ENCODE measurements at regions not wholly inside any gene's neighbourhood (a gene's known extent, or its start where the extent isn't known, plus 50 kb on each side); places are given as distances from the start of the nearest gene placed in this dataset.

DNA sequence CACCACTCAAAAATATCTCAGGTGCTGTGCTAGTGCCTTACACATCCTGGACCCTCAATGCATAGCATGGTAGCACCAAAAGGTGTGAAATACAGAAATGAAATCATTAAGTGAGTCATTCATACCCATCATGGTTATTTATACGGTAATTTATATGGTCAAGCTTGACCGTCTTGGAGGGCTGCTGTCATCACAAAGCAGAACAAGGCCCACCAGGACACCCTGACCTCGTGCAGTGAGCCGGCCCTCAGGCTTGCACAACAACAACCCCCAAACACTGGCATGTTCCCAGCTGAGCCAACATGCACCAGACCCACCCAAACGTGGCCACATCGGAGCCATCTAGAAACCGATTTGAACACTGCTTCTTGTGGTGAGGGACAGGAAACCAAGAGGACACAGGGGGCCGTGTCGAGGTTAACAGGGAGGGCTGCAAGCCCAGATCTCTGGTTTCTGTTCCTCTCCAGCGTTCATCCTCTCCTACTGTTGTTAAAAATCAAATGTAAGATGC lies 378.5 kb upstream of the ID2 start:
- TF ChIP-seq, protein P1, sequence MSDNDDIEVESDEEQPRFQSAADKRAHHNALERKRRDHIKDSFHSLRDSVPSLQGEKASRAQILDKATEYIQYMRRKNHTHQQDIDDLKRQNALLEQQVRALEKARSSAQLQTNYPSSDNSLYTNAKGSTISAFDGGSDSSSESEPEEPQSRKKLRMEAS (IDR thresholded peaks at IDR 0.05) = no peak
- TF ChIP-seq POLR2AphosphoS5 (IDR thresholded peaks at IDR 0.05; ENCODE audit: low read depth, low read length) = no peak
- TF ChIP-seq POLR2A (IDR thresholded peaks at IDR 0.05; ENCODE audit: borderline replicate concordance, extremely low read depth, insufficient read depth, insufficient read length) = no peak
- TF ChIP-seq, protein P2, sequence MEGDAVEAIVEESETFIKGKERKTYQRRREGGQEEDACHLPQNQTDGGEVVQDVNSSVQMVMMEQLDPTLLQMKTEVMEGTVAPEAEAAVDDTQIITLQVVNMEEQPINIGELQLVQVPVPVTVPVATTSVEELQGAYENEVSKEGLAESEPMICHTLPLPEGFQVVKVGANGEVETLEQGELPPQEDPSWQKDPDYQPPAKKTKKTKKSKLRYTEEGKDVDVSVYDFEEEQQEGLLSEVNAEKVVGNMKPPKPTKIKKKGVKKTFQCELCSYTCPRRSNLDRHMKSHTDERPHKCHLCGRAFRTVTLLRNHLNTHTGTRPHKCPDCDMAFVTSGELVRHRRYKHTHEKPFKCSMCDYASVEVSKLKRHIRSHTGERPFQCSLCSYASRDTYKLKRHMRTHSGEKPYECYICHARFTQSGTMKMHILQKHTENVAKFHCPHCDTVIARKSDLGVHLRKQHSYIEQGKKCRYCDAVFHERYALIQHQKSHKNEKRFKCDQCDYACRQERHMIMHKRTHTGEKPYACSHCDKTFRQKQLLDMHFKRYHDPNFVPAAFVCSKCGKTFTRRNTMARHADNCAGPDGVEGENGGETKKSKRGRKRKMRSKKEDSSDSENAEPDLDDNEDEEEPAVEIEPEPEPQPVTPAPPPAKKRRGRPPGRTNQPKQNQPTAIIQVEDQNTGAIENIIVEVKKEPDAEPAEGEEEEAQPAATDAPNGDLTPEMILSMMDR (IDR thresholded peaks at IDR 0.05 in 2 of 3, conservative IDR thresholded peaks at IDR 0.05 in 1 of 3; ENCODE audit: borderline replicate concordance in 1 of 3, insufficient read depth in 1 of 3, low read depth in 2 of 3, low read length in 2 of 3) = no peak
- TF ChIP-seq EZH2 (IDR thresholded peaks at IDR 0.05) = no peak
- no peak for TF ChIP-seq CEBPB (IDR thresholded peaks at IDR 0.05; ENCODE audit: low read depth)
- TF ChIP-seq RAD21 (IDR thresholded peaks at IDR 0.05; ENCODE audit: low read depth) = no peak
- TF ChIP-seq YY1 (IDR thresholded peaks at IDR 0.05; ENCODE audit: extremely low read depth, insufficient replicate concordance, low read depth, low read length) = no peak
- no peak for TF ChIP-seq SIN3A (IDR thresholded peaks at IDR 0.05; ENCODE audit: low read depth)
- TF ChIP-seq JUND (IDR thresholded peaks at IDR 0.05) = no peak
- TF ChIP-seq ZNF274 (IDR thresholded peaks at IDR 0.05; ENCODE audit: low read depth, low read length) = no peak
